H1 (cell line): ENCODE measurements at regions not wholly inside any gene's neighbourhood (a gene's known extent, or its start where the extent isn't known, plus 50 kb on each side); places are given as distances from the start of the nearest gene placed in this dataset.

ENCODE experiments used
- BACH1 ChIP-seq: IDR thresholded peaks from 2 replicates; pipeline ENCODE4 v1.6.1; 2012; ENCODE audit warnings: low read length, improper control_type of control experiment
- KDM4A ChIP-seq: IDR thresholded peaks from one replicate; pipeline ENCODE4 v1.7.1; 2012; ENCODE audit warnings: low read depth, mild to moderate bottlenecking, moderate library complexity, low read length, inconsistent platforms; ENCODE audit not compliant: severe bottlenecking
- POLR2AphosphoS5 ChIP-seq: IDR thresholded peaks from 2 replicates; pipeline ENCODE4 v1.6.1; 2011; ENCODE audit warnings: low read depth, low read length
- RAD21 ChIP-seq, 2 experiments: IDR thresholded peaks in 1 of 2; conservative IDR thresholded peaks in 1 of 2; 2 replicates each; pipeline ENCODE4 v1.6.1; 2011; ENCODE audit warnings: low read depth in 2 of 2, low read length in 2 of 2, improper control_type of control experiment in 1 of 2, inconsistent platforms in 1 of 2, mild to moderate bottlenecking in 1 of 2, moderate library complexity in 1 of 2
- RXRA ChIP-seq: IDR thresholded peaks from 2 replicates; pipeline ENCODE4 v1.6.1; 2011; ENCODE audit warnings: low read depth, mild to moderate bottlenecking, low read length, moderate library complexity; ENCODE audit not compliant: insufficient read depth
- YY1 ChIP-seq: IDR thresholded peaks from 2 replicates; pipeline ENCODE4 v1.6.1; 2011; ENCODE audit warnings: low read depth, mild to moderate bottlenecking, low read length
- TF ChIP-seq, protein P1 (sequence below): fragments of 300-600 bp; sonication (generic); IDR thresholded peaks from 2 replicates; pipeline ENCODE4 v1.7.1; 2012; ENCODE audit warnings: low read length, moderate library complexity, mild to moderate bottlenecking, inconsistent platforms; ENCODE audit not compliant: insufficient replicate concordance
- TF ChIP-seq, protein P2 (sequence below): IDR thresholded peaks from 2 replicates; pipeline ENCODE4 v1.6.1; 2011; ENCODE audit warnings: low read depth, mild to moderate bottlenecking, low read length; ENCODE audit not compliant: insufficient read depth

DNA sequence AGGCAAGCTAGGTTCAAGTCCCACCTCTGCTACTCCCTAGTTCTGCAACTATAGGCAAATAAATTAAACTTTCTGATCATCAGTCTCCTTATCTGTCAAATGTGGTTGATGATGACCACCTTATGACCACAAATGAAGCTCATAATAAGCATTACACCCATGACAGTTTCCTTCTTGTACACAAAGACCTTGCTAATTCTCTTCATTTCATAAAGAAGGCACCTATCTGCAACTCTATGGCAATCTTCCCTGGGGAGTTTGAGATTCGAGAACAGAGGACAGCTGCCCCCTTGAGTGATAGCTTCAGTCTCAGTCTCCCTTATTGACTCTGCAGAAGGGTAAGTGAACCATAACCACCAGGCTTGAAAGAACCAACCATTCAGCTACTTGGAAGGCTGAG lies 503.1 kb upstream of the DAB1 start (continued):
- TF ChIP-seq, protein P1, sequence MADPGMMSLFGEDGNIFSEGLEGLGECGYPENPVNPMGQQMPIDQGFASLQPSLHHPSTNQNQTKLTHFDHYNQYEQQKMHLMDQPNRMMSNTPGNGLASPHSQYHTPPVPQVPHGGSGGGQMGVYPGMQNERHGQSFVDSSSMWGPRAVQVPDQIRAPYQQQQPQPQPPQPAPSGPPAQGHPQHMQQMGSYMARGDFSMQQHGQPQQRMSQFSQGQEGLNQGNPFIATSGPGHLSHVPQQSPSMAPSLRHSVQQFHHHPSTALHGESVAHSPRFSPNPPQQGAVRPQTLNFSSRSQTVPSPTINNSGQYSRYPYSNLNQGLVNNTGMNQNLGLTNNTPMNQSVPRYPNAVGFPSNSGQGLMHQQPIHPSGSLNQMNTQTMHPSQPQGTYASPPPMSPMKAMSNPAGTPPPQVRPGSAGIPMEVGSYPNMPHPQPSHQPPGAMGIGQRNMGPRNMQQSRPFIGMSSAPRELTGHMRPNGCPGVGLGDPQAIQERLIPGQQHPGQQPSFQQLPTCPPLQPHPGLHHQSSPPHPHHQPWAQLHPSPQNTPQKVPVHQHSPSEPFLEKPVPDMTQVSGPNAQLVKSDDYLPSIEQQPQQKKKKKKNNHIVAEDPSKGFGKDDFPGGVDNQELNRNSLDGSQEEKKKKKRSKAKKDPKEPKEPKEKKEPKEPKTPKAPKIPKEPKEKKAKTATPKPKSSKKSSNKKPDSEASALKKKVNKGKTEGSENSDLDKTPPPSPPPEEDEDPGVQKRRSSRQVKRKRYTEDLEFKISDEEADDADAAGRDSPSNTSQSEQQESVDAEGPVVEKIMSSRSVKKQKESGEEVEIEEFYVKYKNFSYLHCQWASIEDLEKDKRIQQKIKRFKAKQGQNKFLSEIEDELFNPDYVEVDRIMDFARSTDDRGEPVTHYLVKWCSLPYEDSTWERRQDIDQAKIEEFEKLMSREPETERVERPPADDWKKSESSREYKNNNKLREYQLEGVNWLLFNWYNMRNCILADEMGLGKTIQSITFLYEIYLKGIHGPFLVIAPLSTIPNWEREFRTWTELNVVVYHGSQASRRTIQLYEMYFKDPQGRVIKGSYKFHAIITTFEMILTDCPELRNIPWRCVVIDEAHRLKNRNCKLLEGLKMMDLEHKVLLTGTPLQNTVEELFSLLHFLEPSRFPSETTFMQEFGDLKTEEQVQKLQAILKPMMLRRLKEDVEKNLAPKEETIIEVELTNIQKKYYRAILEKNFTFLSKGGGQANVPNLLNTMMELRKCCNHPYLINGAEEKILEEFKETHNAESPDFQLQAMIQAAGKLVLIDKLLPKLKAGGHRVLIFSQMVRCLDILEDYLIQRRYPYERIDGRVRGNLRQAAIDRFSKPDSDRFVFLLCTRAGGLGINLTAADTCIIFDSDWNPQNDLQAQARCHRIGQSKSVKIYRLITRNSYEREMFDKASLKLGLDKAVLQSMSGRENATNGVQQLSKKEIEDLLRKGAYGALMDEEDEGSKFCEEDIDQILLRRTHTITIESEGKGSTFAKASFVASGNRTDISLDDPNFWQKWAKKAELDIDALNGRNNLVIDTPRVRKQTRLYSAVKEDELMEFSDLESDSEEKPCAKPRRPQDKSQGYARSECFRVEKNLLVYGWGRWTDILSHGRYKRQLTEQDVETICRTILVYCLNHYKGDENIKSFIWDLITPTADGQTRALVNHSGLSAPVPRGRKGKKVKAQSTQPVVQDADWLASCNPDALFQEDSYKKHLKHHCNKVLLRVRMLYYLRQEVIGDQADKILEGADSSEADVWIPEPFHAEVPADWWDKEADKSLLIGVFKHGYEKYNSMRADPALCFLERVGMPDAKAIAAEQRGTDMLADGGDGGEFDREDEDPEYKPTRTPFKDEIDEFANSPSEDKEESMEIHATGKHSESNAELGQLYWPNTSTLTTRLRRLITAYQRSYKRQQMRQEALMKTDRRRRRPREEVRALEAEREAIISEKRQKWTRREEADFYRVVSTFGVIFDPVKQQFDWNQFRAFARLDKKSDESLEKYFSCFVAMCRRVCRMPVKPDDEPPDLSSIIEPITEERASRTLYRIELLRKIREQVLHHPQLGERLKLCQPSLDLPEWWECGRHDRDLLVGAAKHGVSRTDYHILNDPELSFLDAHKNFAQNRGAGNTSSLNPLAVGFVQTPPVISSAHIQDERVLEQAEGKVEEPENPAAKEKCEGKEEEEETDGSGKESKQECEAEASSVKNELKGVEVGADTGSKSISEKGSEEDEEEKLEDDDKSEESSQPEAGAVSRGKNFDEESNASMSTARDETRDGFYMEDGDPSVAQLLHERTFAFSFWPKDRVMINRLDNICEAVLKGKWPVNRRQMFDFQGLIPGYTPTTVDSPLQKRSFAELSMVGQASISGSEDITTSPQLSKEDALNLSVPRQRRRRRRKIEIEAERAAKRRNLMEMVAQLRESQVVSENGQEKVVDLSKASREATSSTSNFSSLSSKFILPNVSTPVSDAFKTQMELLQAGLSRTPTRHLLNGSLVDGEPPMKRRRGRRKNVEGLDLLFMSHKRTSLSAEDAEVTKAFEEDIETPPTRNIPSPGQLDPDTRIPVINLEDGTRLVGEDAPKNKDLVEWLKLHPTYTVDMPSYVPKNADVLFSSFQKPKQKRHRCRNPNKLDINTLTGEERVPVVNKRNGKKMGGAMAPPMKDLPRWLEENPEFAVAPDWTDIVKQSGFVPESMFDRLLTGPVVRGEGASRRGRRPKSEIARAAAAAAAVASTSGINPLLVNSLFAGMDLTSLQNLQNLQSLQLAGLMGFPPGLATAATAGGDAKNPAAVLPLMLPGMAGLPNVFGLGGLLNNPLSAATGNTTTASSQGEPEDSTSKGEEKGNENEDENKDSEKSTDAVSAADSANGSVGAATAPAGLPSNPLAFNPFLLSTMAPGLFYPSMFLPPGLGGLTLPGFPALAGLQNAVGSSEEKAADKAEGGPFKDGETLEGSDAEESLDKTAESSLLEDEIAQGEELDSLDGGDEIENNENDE = no peak
- TF ChIP-seq, protein P2, sequence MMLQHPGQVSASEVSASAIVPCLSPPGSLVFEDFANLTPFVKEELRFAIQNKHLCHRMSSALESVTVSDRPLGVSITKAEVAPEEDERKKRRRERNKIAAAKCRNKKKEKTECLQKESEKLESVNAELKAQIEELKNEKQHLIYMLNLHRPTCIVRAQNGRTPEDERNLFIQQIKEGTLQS = no peak
- TF ChIP-seq POLR2AphosphoS5 = no peak
- no peak for TF ChIP-seq RAD21 (IDR thresholded peaks at IDR 0.05 in 1 of 2, conservative IDR thresholded peaks at IDR 0.05 in 1 of 2; ENCODE audit: low read depth in 2 of 2, low read length in 2 of 2)
- TF ChIP-seq BACH1 = no peak
- no peak for TF ChIP-seq YY1
- TF ChIP-seq KDM4A = no peak
- TF ChIP-seq RXRA = no peak
